Upper lobe of left lung (tissue), 6 donors: ENCODE measurements at regions not wholly inside any gene's neighbourhood (a gene's known extent, or its start where the extent isn't known, plus 50 kb on each side); places are given as distances from the start of the nearest gene placed in this dataset.

Experiments used
- ATAC-seq, 2 donors: fragments of 200-7000 bp; cut with Tn5 transposase; one replicate each; pipeline ENCODE4 v1.9.1; 2022; ENCODE audit warnings: mild to moderate bottlenecking in 2 of 2, moderate library complexity in 2 of 2; ENCODE audit not compliant: low FRiP score in 2 of 2
- DNase-seq, 2 donors: peaks; one replicate each; pipeline ENCODE4 v3.0.0-alpha.2; 2019 to 2020
- H3K27ac ChIP-seq, 4 donors: fragments of 200-600 bp; sonication (generic); one replicate each; pipeline ENCODE4 v1.5.1; 2016 to 2019
- H3K27me3 ChIP-seq, 4 donors: fragments of 200-600 bp; sonication (generic); one replicate each; pipeline ENCODE4 v1.5.1; 2017 to 2019
- H3K36me3 ChIP-seq, 4 donors: fragments of 200-600 bp; sonication (generic); one replicate each; pipeline ENCODE4 v1.5.1; 2016 to 2019
- H3K4me1 ChIP-seq, 4 donors: fragments of 200-600 bp; sonication (generic); one replicate each; pipeline ENCODE4 v1.5.1; 2018 to 2019
- H3K4me3 ChIP-seq, 4 donors: fragments of 200-600 bp; sonication (generic); one replicate each; pipeline ENCODE4 v1.5.1; 2017 to 2019; ENCODE audit warnings: mild to moderate bottlenecking in 2 of 4, moderate library complexity in 1 of 4
- H3K9me3 ChIP-seq, 4 donors: fragments of 200-600 bp; sonication (generic); one replicate each; pipeline ENCODE4 v1.5.1; 2018 to 2019
- CTCF ChIP-seq, 6 experiments: fragments of 450-650 bp in 4 of 6; fragments of 200-600 bp in 2 of 6; sonication (generic) in 2 of 6; IDR thresholded peaks; one replicate each; pipeline ENCODE4 v1.5.1; 2016 to 2019; ENCODE audit warnings: antibody characterized with exemption in 6 of 6
- EP300 ChIP-seq, 4 donors: sonication (generic); formaldehyde crosslinking; IDR thresholded peaks; one replicate each; pipeline ENCODE4 v1.5.1; 2017; ENCODE audit warnings: antibody characterized with exemption in 4 of 4, control low read depth in 2 of 4
- POLR2A ChIP-seq, 4 donors: fragments of 450-650 bp; IDR thresholded peaks; one replicate each; pipeline ENCODE4 v1.5.1; 2016 to 2017; ENCODE audit warnings: antibody characterized with exemption in 4 of 4, mild to moderate bottlenecking in 2 of 4
- POLR2AphosphoS5 ChIP-seq, 2 donors: sonication (generic); formaldehyde crosslinking; IDR thresholded peaks; one replicate each; pipeline ENCODE4 v1.5.1; 2017; ENCODE audit warnings: antibody characterized with exemption in 2 of 2
- WGBS, 2 donors: methylation state at CpG; one replicate each; pipeline ENCODE4 v1.1.5; 2017 to 2018; 5-methylcytosine and 5-hydroxymethylcytosine counted together
- donor health status: DM: no; HTN: no; CAD: no; lungs with moderate emphysema.
- donor health status: DM: no; HTN: yes; CAD: no; lungs with severe emphysema.

DNA sequence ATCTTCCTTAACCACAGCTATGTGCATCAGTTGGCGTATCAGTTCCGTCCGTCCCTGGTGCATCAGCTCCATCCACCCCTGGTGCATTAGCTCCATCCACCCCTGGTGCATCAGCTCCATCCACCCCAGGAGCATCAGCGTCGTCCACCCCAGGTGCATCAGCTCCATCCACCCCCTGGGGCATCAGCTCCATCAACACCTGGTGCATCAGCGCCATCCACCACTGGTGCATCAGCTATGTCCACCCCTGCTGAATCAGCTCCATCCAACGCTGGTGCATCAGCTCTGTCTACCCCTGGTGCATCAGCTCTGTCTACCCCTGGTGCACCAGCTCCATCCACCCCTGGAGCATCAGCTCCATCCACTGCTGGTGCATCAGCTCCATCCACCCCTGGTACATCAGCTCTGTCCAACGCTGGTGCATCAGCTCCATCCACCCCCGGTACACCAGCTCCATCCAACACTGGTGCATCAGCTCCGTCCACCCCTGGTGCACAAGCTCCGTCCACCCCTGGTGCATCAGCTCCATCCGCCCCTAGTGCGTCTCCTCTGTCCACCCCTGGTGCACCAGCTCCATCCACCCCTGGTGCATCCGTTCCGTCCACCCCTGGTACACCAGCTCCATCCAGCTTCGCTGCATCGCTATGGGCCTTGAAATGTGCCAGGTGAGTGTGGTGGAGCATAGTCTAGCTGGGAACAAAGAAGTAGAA, 106.6 kb upstream of the ZBTB40 start:
- no peak for ATAC-seq
- Histone ChIP-seq H3K27me3 (peaks cover 0 to 3% (median 0%) of the 10 kb centered on the region in 4 donors), H3K9me3 (no peaks in the 10 kb centered on the region), H3K36me3 (no peaks in the 10 kb centered on the region), H3K4me1 (peaks cover 0 to 6% (median 0%) of the 10 kb centered on the region in 4 donors), H3K27ac (no peak overlapping the region), H3K4me3 (no peak overlapping the region)
- DNase-seq = no peak
- no peak for TF ChIP-seq CTCF (IDR thresholded peaks at IDR 0.05)
- no peak for TF ChIP-seq POLR2A (IDR thresholded peaks at IDR 0.05)
- no peak for TF ChIP-seq EP300 (IDR thresholded peaks at IDR 0.05)
- WGBS, 2 donors = 89 to 92% methylated on average over 17 of the region's 17 CpGs

DNA sequence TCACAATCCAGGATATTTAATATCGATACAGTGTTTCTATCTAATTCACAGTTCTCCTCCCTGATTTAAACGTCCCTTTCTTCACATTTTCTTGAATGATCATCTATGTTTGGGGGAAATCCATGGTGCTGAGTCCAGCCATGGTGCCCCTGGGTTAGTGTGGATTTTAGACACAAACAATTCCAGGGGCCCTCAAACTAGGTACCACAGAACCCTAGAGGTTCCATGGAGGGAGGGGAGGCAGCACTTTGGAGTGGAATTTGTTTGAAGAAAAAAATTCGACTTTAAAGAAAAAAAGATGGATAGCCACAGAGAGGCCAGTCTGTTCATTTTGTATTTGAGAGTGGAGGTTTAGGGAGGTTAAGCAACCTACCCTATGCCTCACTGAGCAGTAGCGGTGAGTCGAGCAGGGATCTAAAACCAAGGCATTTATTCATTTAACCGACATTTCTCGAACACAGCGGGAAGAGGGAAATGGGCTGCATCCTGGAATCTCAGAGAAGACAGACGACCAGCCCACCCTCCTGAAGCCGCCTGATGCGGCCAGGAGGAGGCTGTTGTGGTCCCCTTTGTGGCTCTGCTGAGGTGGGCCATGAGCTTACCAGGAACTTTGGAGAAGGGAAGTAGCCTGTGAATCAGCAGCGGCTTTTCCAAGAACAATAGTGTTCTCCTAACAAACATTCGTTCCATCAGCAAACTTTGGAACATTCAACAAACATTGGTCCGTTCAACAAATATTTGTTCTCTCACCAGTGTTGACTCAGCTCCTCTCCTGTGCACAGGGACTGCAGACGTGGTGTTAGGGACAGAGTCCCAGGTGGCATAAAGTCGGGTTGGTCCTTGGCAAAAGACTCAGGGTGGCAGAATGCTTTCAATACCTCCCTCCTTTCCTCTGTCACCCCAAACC, 103.5 kb upstream of the ZBTB40 start:
- TF ChIP-seq POLR2AphosphoS5 (IDR thresholded peaks at IDR 0.05) (no peak), POLR2A (IDR thresholded peaks at IDR 0.05) (no peak), EP300 (IDR thresholded peaks at IDR 0.05) (no peak), CTCF (IDR thresholded peaks at IDR 0.05) (no peak)
- peaks cover 0 to 16% (median 8%) of the 10 kb centered on the region in 4 donors for H3K27me3 ChIP-seq
- no peak for DNase-seq

GRCh38 chr1:22349362-22350043, 102.1 kb upstream of the ZBTB40 start:
- 47 to 51% methylated on average over 14 of the region's 14 CpGs for WGBS, 2 donors
- H3K36me3 ChIP-seq = no peaks in the 10 kb centered on the region
- H3K4me3 ChIP-seq = no peak overlapping the region
- peaks cover 0 to 16% (median 8%) of the 10 kb centered on the region in 4 donors for H3K27me3 ChIP-seq
- DNase-seq = no peak
- TF ChIP-seq CTCF (IDR thresholded peaks at IDR 0.05) (no peak), POLR2A (IDR thresholded peaks at IDR 0.05) (no peak), EP300 (IDR thresholded peaks at IDR 0.05) (no peak), POLR2AphosphoS5 (IDR thresholded peaks at IDR 0.05) (no peak)
- no peaks in the 10 kb centered on the region for H3K9me3 ChIP-seq
- ATAC-seq = no peak
- H3K27ac ChIP-seq = no peak overlapping the region
- peaks cover 0 to 6% (median 0%) of the 10 kb centered on the region in 4 donors for H3K4me1 ChIP-seq

More for the DNA sequence above, 103.5 kb upstream of the ZBTB40 start:
- Histone ChIP-seq H3K36me3 (no peaks in the 10 kb centered on the region), H3K4me3 (no peak overlapping the region), H3K9me3 (no peaks in the 10 kb centered on the region), H3K4me1 (peaks cover 0 to 6% (median 0%) of the 10 kb centered on the region in 4 donors), H3K27ac (no peak overlapping the region)
- 32 to 38% methylated on average over 15 to 16 of the region's 16 CpGs for WGBS, 2 donors
- no peak for ATAC-seq

- Histone ChIP-seq H3K9me3 (no peaks in the 10 kb centered on the region), H3K36me3 (no peaks in the 10 kb centered on the region), H3K4me1 (peaks cover 0 to 6% (median 0%) of the 10 kb centered on the region in 4 donors), H3K27me3 (peaks cover 0 to 16% (median 8%) of the 10 kb centered on the region in 4 donors), H3K4me3 (no peak overlapping the region), H3K27ac (no peak overlapping the region)
- no peak for ATAC-seq
- WGBS, 2 donors = 19 to 24% methylated on average over 18 to 21 of the region's 22 CpGs
- DNase-seq = no peak
- no peak for TF ChIP-seq EP300 (IDR thresholded peaks at IDR 0.05)
- TF ChIP-seq POLR2AphosphoS5 (IDR thresholded peaks at IDR 0.05) = no peak
- TF ChIP-seq POLR2A (IDR thresholded peaks at IDR 0.05) = no peak
Observed at GRCh38 chr1:22350171-22350923, 101.3 kb upstream of the ZBTB40 start.
